ENCODE measurements at regions not wholly inside any gene's neighbourhood (a gene's known extent, or its start where the extent isn't known, plus 50 kb on each side); places are given as distances from the start of the nearest gene placed in this dataset.

GRCh38 chr9:26460624-26461023, 432.0 kb downstream of the CAAP1 start:
- intact Hi-C loops (cut with DNase I), result no loop called here

GRCh38 chr9:26459959-26460358, 432.6 kb downstream of the CAAP1 start:
- no peak for TF ChIP-seq POLR2AphosphoS5 (IDR thresholded peaks at IDR 0.05; ENCODE audit: insufficient read depth in 1 of 2, low read depth in 1 of 2)
- no peak for TF ChIP-seq POLR2A (IDR thresholded peaks at IDR 0.05)
- TF ChIP-seq CTCF (IDR thresholded peaks at IDR 0.05), result no peak
- Histone ChIP-seq H3K27ac (no peak overlapping the region), H3K9me3 (no peaks in the 10 kb centered on the region), H3K27me3 (no peaks in the 10 kb centered on the region), H3K4me3 (no peak overlapping the region), H3K36me3 (no peaks in the 10 kb centered on the region), H3K4me1 (no peaks in the 10 kb centered on the region)
- DNase-seq (ENCODE audit: extremely low spot score in 2 of 2), result no peak
- intact Hi-C loops (cut with DNase I), result no loop called here

More at GRCh38 chr9:26460624-26461023, 432.0 kb downstream of the CAAP1 start:
- Histone ChIP-seq H3K9me3 (no peaks in the 10 kb centered on the region), H3K27ac (no peak overlapping the region), H3K4me3 (no peak overlapping the region), H3K4me1 (no peaks in the 10 kb centered on the region), H3K36me3 (no peaks in the 10 kb centered on the region), H3K27me3 (no peaks in the 10 kb centered on the region)
- no peak for DNase-seq (ENCODE audit: extremely low spot score in 2 of 2)
- no peak for TF ChIP-seq CTCF (IDR thresholded peaks at IDR 0.05)
- no peak for TF ChIP-seq POLR2A (IDR thresholded peaks at IDR 0.05)
- TF ChIP-seq POLR2AphosphoS5 (IDR thresholded peaks at IDR 0.05; ENCODE audit: insufficient read depth in 1 of 2, low read depth in 1 of 2), result no peak

GRCh38 chr9:26458054-26458453, 434.5 kb downstream of the CAAP1 start:
- no peaks in the 10 kb centered on the region for H3K36me3 ChIP-seq
- H3K4me3 ChIP-seq, result no peak overlapping the region
- TF ChIP-seq POLR2AphosphoS5 (IDR thresholded peaks at IDR 0.05; ENCODE audit: insufficient read depth in 1 of 2, low read depth in 1 of 2), result no peak
- TF ChIP-seq POLR2A (IDR thresholded peaks at IDR 0.05), result no peak
- TF ChIP-seq CTCF (IDR thresholded peaks at IDR 0.05), result no peak
- no peaks in the 10 kb centered on the region for H3K4me1 ChIP-seq
- intact Hi-C loops (cut with DNase I), result no loop called here
- H3K27me3 ChIP-seq, result no peaks in the 10 kb centered on the region
- no peak overlapping the region for H3K27ac ChIP-seq
- H3K9me3 ChIP-seq, result no peaks in the 10 kb centered on the region
- DNase-seq (ENCODE audit: extremely low spot score in 2 of 2), result no peak

- H3K36me3 ChIP-seq, result no peaks in the 10 kb centered on the region
- H3K4me3 ChIP-seq, result no peak overlapping the region
- intact Hi-C loops (cut with DNase I), result no loop called here
- no peaks in the 10 kb centered on the region for H3K4me1 ChIP-seq
- no peak overlapping the region for H3K27ac ChIP-seq
- DNase-seq (ENCODE audit: extremely low spot score in 2 of 2), result no peak
- no peaks in the 10 kb centered on the region for H3K9me3 ChIP-seq
- no peaks in the 10 kb centered on the region for H3K27me3 ChIP-seq
- no peak for TF ChIP-seq CTCF (IDR thresholded peaks at IDR 0.05)
- no peak for TF ChIP-seq POLR2AphosphoS5 (IDR thresholded peaks at IDR 0.05; ENCODE audit: insufficient read depth in 1 of 2, low read depth in 1 of 2)
These were observed 435.5 kb downstream of the CAAP1 start for GRCh38 chr9:26457151-26457550.

GRCh38 chr9:26439061-26439624, 453.5 kb downstream of the CAAP1 start:
- H3K4me3 ChIP-seq, result no peak overlapping the region
- no peaks in the 10 kb centered on the region for H3K9me3 ChIP-seq
- intact Hi-C loops (cut with DNase I), result no loop called here
- DNase-seq (ENCODE audit: extremely low spot score in 2 of 2), result no peak
- no peaks in the 10 kb centered on the region for H3K27me3 ChIP-seq
- no peaks in the 10 kb centered on the region for H3K36me3 ChIP-seq
- no peaks in the 10 kb centered on the region for H3K4me1 ChIP-seq
- H3K27ac ChIP-seq, result no peak overlapping the region
- TF ChIP-seq POLR2A (IDR thresholded peaks at IDR 0.05) (no peak), CTCF (IDR thresholded peaks at IDR 0.05) (no peak), POLR2AphosphoS5 (IDR thresholded peaks at IDR 0.05; ENCODE audit: insufficient read depth in 1 of 2, low read depth in 1 of 2) (no peak)
